A549 (cell line): ENCODE measurements at regions not wholly inside any gene's neighbourhood (a gene's known extent, or its start where the extent isn't known, plus 50 kb on each side); places are given as distances from the start of the nearest gene placed in this dataset.

Experiments
- BCL3 ChIP-seq: fragments of >200 bp; sonication (Bioruptor Twin); formaldehyde crosslinking; IDR thresholded peaks from 3 replicates; pipeline ENCODE4 v1.6.1; 2016
- CEBPB ChIP-seq, 2 experiments: fragments of >200 bp in 1 of 2; sonication (Bioruptor Twin) in 1 of 2; formaldehyde crosslinking in 1 of 2; IDR thresholded peaks; 2 replicates each; pipeline ENCODE4 v1.6.1; 2012 to 2016
- FOSL2 ChIP-seq, 2 experiments: fragments of 450-650 bp in 1 of 2; fragments of >200 bp in 1 of 2; sonication (Bioruptor Twin) in 1 of 2; formaldehyde crosslinking; IDR thresholded peaks; 2 replicates each; pipeline versions ENCODE4 v1.5.0 to v1.6.1; 2016 to 2020; ENCODE audit warnings: mild to moderate bottlenecking in 1 of 2, moderate library complexity in 1 of 2
- JUNB ChIP-seq: fragments of >200 bp; sonication (Bioruptor Twin); formaldehyde crosslinking; IDR thresholded peaks from 2 replicates; pipeline ENCODE4 v1.6.1; 2016
- SMC3 ChIP-seq: fragments of >200 bp; sonication (Bioruptor Twin); formaldehyde crosslinking; IDR thresholded peaks from 3 replicates; pipeline ENCODE4 v1.6.1; 2018; ENCODE audit warnings: inconsistent platforms

DNA sequence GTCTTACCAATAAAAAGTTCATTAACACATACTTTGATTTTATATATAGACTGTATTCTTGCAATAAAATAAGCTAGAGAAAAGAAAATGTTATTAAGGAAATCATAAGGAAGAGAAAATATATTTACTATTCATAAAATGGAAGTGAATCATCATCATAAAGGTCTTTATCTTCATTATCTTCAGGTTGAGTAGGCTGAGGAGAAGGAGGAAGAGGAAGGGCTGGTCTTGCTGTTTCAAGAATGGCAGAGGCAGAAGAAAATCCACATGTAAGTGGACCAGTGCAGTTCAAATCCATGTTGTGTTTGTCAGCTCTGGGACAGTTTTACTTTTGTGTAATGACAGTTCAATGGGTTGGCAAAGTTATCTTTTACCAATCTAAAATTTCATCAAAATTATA, 609.1 kb upstream of the ANKRD30A start:
- no peak for TF ChIP-seq JUNB
- no peak for TF ChIP-seq BCL3
- TF ChIP-seq FOSL2 (IDR thresholded peaks at IDR 0.05), result no peak
- TF ChIP-seq FOSL2 (CRISPR knock-in tag; IDR thresholded peaks at IDR 0.05), result no peak
- TF ChIP-seq SMC3, result no peak
- TF ChIP-seq CEBPB (IDR thresholded peaks at IDR 0.05), result no peak
